PC-9 (cell line): ENCODE measurements at regions not wholly inside any gene's neighbourhood (a gene's known extent, or its start where the extent isn't known, plus 50 kb on each side); places are given as distances from the start of the nearest gene placed in this dataset.

Source experiments
- CTCF ChIP-seq: fragments of 200-600 bp; sonication (generic); conservative IDR thresholded peaks from 2 replicates; pipeline ENCODE4 v1.6.1; 2017; ENCODE audit warnings: mixed run types, antibody characterized with exemption, mild to moderate bottlenecking, moderate library complexity
- EZH2 ChIP-seq: fragments of 200-600 bp; sonication (generic); IDR thresholded peaks from 2 replicates; pipeline ENCODE4 v1.8.0; 2017; ENCODE audit warnings: antibody characterized with exemption, low read depth

GRCh38 chr18:26764586-26764985, 100.9 kb downstream of the AQP4 start:
- TF ChIP-seq EZH2, result no peak
- TF ChIP-seq CTCF, result no peak
